NT2/D1 (cell line): ENCODE measurements at regions not wholly inside any gene's neighbourhood (a gene's known extent, or its start where the extent isn't known, plus 50 kb on each side); places are given as distances from the start of the nearest gene placed in this dataset.

Experiments
- SUZ12 ChIP-seq: IDR thresholded peaks from 2 replicates; pipeline ENCODE4 v1.6.1; 2011; ENCODE audit not compliant: insufficient read length, insufficient read depth; ENCODE audit errors: extremely low read depth
- YY1 ChIP-seq: IDR thresholded peaks from 2 replicates; pipeline ENCODE4 v1.6.1; 2011; ENCODE audit not compliant: insufficient read length, insufficient read depth
- ZNF274 ChIP-seq: IDR thresholded peaks from 2 replicates; pipeline ENCODE4 v1.6.1; 2011; ENCODE audit warnings: mild to moderate bottlenecking, low read depth, low read length

DNA sequence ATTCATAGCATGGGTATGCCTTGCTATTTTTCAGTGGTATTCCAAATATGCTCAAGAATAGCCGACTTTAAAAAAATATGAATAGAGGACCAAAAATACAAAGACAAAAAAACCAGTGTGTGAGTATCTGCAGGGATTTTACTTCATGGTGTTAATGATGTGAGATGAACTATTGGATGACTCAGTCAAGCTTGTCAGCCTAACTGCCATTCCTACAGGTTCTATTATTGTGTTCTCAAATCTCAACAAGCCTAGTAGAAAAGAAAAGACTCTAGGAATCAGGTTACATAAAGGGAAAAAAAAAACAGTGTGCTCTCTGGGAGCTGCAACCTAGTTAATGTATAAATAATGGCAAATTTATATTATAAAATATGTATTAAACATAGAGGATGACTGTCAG is 588.4 kb upstream of the BTBD3 start:
- no peak for TF ChIP-seq SUZ12
- no peak for TF ChIP-seq ZNF274
- no peak for TF ChIP-seq YY1
